C4-2B (cell line): ENCODE measurements at regions not wholly inside any gene's neighbourhood (a gene's known extent, or its start where the extent isn't known, plus 50 kb on each side); places are given as distances from the start of the nearest gene placed in this dataset.

ENCODE experiments used
- H3K27ac ChIP-seq: fragments of 450-650 bp; 2 replicates; pipeline ENCODE4 v1.5.1; 2017
- CTCF ChIP-seq: fragments of 450-650 bp; conservative IDR thresholded peaks from 2 replicates; pipeline ENCODE4 v1.5.1; 2017; ENCODE audit warnings: mild to moderate bottlenecking
- ZFX ChIP-seq: fragments of 450-650 bp; IDR thresholded peaks from 2 replicates; pipeline ENCODE4 v1.6.1; 2017

DNA sequence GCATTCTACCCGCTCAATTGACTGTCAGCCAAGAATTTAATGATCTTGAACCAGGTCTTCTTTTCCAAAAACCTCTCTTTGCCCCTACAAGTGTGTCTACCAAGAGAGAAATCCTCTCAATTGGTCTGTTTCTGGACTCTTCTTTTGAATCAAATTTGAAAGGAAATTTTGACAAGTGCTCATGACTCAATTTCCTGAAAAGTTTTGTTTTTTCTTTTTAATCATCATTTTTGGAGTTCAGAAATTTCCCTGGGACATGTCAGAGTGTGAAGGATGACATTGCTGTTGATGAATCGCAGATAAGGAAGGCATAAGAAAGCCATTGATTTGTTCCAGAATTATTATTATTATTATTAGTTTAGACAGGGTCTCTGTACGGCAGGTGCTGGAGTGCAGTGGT lies 88.2 kb upstream of the AKT3 start:
- no peak overlapping the region for H3K27ac ChIP-seq
- TF ChIP-seq ZFX, result no peak
- TF ChIP-seq CTCF, result no peak

- TF ChIP-seq CTCF, result no peak
- no peak for TF ChIP-seq ZFX
- H3K27ac ChIP-seq, result no peak overlapping the region
Observed at GRCh38 chr1:243933495-243933894, 83.5 kb upstream of the AKT3 start.

DNA sequence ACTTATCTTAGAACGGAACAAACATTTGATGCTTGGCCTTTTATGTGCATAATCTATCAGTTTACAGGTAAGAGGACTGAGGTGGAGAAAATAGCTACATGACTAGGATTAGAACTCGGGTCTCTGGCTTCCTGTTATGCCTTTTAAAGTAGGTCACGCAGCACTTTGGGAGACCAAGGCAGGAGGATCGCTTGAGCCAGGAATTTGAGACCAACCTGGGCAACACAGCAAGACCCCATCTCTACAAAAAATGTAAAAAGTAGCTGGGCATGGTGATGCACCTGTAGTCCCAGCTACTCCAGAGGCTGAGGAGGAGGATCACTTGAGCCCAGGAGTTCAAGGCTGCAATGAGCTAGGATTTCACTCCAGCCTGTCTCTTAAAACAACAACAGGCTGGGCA lies 81.9 kb upstream of the AKT3 start:
- H3K27ac ChIP-seq, result no peak overlapping the region
- TF ChIP-seq CTCF, result no peak
- TF ChIP-seq ZFX, result no peak

DNA sequence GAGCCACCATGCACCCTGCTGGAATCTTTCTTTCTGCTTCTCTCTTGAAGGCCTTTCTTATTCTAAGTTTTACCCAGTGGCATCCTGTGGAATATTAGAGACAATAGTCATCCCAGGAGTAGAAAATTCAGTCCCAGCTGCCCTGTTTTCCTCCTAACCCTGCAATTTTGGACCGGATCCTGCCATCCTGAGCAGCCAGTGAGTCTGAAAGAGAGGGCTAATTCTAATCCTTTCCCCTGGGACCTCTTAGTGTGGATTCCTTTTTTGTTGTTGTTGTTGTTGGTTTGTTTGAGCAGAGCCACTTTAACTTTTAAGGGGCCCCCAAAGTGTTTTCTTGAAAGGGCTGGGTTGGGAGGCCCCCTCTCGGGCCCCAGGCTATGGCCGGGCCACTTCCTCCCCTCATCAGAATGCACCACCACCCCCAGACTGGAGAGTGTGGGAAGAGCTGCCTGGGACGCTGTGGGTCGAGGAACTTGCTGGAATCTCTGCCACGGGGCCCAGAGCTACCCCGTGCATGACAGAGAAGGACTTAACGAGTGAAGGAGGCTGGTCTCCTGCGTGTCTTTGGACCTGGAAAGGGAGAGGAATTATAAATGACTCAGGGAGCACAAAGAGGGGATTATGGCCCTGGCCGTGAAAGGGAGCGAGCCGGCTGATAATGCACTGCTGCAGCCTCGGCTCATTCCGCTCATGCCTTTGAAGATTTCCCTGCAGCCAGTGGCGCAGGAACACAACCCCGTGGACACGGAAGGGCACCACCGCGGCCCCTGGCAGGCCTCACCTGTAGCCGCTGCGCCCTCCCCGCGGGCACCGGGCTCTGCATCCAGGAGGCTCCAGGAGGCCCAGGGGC lies 81.0 kb upstream of the AKT3 start:
- no peak overlapping the region for H3K27ac ChIP-seq
- TF ChIP-seq ZFX (no peak), CTCF (no peak)

GRCh38 chr1:243927381-243927780 lies 77.3 kb upstream of the AKT3 start:
- no peak overlapping the region for H3K27ac ChIP-seq
- TF ChIP-seq ZFX (no peak), CTCF (no peak)

GRCh38 chr1:243926803-243927245 lies 76.8 kb upstream of the AKT3 start:
- H3K27ac ChIP-seq, result no peak overlapping the region
- TF ChIP-seq CTCF, result no peak
- no peak for TF ChIP-seq ZFX

- H3K27ac ChIP-seq, result no peak overlapping the region
- TF ChIP-seq CTCF, result no peak
- no peak for TF ChIP-seq ZFX
Observed at GRCh38 chr1:243926299-243926698, 76.3 kb upstream of the AKT3 start.
